WTC11 (cell line): ENCODE measurements at regions not wholly inside any gene's neighbourhood (a gene's known extent, or its start where the extent isn't known, plus 50 kb on each side); places are given as distances from the start of the nearest gene placed in this dataset.

ENCODE experiments used
- ATAC-seq: fragments of 200-7000 bp; cut with Tn5 transposase; 2 replicates; pipeline ENCODE4 v1.10.0; 2021; ENCODE audit warnings: mild to moderate bottlenecking, moderate library complexity
- CTCF ChIA-PET: fragments of 300-600 bp; sonication (Branson Sonifier 250); formaldehyde crosslinking; loops from one replicate; lab custom pipeline; 2021; ENCODE audit warnings: antibody characterized with exemption; lab: Charles Lee
- POLR2A ChIA-PET: fragments of 350-600 bp; sonication (Branson Sonifier 250); formaldehyde crosslinking; loops from one replicate; lab custom pipeline; 2021; ENCODE audit warnings: antibody characterized with exemption; lab: Charles Lee
- DNase-seq: peaks from one replicate; pipeline ENCODE4 v3.0.0; 2021; ENCODE audit warnings: low spot score
- H3K27ac Mint-ChIP-seq: 2 replicates; pipeline ENCODE4 v1.8.0; 2021; ENCODE audit warnings: mixed read lengths
- H3K27me3 Mint-ChIP-seq: 2 replicates; pipeline ENCODE4 v1.8.0; 2021; ENCODE audit warnings: low read depth, mild to moderate bottlenecking, moderate library complexity, mixed read lengths
- H3K36me3 Mint-ChIP-seq: 2 replicates; pipeline ENCODE4 v1.8.0; 2021; ENCODE audit warnings: mixed read lengths
- H3K4me1 Mint-ChIP-seq: 2 replicates; pipeline ENCODE4 v1.8.0; 2022; ENCODE audit warnings: mixed read lengths
- H3K4me3 Mint-ChIP-seq: 2 replicates; pipeline ENCODE4 v1.8.0; 2021; ENCODE audit warnings: mild to moderate bottlenecking, moderate library complexity, mixed read lengths
- H3K9me3 Mint-ChIP-seq: 2 replicates; pipeline ENCODE4 v1.8.0; 2021; ENCODE audit warnings: mixed read lengths
- ATF1 ChIP-seq: sonication (generic); formaldehyde crosslinking; IDR thresholded peaks from 2 replicates; pipeline ENCODE4 v1.8.1; 2023; ENCODE audit warnings: mild to moderate bottlenecking, moderate library complexity, missing genetic modification reagents
- CREM ChIP-seq: sonication (generic); formaldehyde crosslinking; IDR thresholded peaks from 2 replicates; pipeline ENCODE4 v1.8.1; 2022; ENCODE audit warnings: mild to moderate bottlenecking, missing genetic modification reagents, moderate library complexity
- EMX1 ChIP-seq: fragments of 250-450 bp; sonication (Bioruptor Pico); IDR thresholded peaks from 2 replicates; pipeline ENCODE4 v1.8.0; 2021; ENCODE audit warnings: mild to moderate bottlenecking
- GABPB1 ChIP-seq: sonication (generic); formaldehyde crosslinking; IDR thresholded peaks from 2 replicates; pipeline ENCODE4 v1.8.1; 2023; ENCODE audit warnings: mild to moderate bottlenecking, missing genetic modification reagents
- GTF2I ChIP-seq: fragments of 250-450 bp; sonication (Bioruptor Pico); conservative IDR thresholded peaks from 2 replicates; pipeline ENCODE4 v1.4.0; 2021; ENCODE audit warnings: mild to moderate bottlenecking
- NR1H2 ChIP-seq: sonication (generic); formaldehyde crosslinking; IDR thresholded peaks from 2 replicates; pipeline ENCODE4 v1.9.0; 2021; ENCODE audit warnings: mild to moderate bottlenecking, moderate library complexity, missing genetic modification reagents
- NR3C1 ChIP-seq: sonication (generic); formaldehyde crosslinking; conservative IDR thresholded peaks from 2 replicates; pipeline ENCODE4 v1.8.1; 2023; ENCODE audit warnings: low read depth, mild to moderate bottlenecking, missing genetic modification reagents
- SMAD4 ChIP-seq: sonication (generic); formaldehyde crosslinking; IDR thresholded peaks from 2 replicates; pipeline ENCODE4 v1.8.0; 2022; ENCODE audit warnings: mild to moderate bottlenecking, missing genetic modification reagents
- SOX15 ChIP-seq: fragments of 250-450 bp; sonication (Bioruptor Pico); IDR thresholded peaks from 2 replicates; pipeline ENCODE4 v1.9.0; 2021; ENCODE audit warnings: mild to moderate bottlenecking
- TCF7 ChIP-seq: sonication (generic); formaldehyde crosslinking; IDR thresholded peaks from 2 replicates; pipeline ENCODE4 v1.8.0; 2022; ENCODE audit warnings: mild to moderate bottlenecking, low read depth, missing genetic modification reagents, moderate library complexity
- TEAD4 ChIP-seq: sonication (generic); formaldehyde crosslinking; IDR thresholded peaks from 2 replicates; pipeline ENCODE4 v1.8.0; 2022; ENCODE audit warnings: mild to moderate bottlenecking, missing genetic modification reagents
- TP53 ChIP-seq: sonication (generic); formaldehyde crosslinking; IDR thresholded peaks from 2 replicates; pipeline ENCODE4 v1.8.1; 2023; ENCODE audit warnings: mild to moderate bottlenecking, missing genetic modification reagents
- ZNF138 ChIP-seq: sonication (generic); formaldehyde crosslinking; conservative IDR thresholded peaks from 2 replicates; pipeline ENCODE4 v1.8.1; 2022; ENCODE audit warnings: mild to moderate bottlenecking, moderate library complexity, missing genetic modification reagents
- ZNF396 ChIP-seq: fragments of 250-450 bp; sonication (Bioruptor Pico); IDR thresholded peaks from 2 replicates; pipeline ENCODE4 v1.8.0; 2021; ENCODE audit warnings: mild to moderate bottlenecking, moderate library complexity, borderline replicate concordance
- TF ChIP-seq, protein P1 (sequence below): fragments of 250-450 bp; sonication (Bioruptor Pico); conservative IDR thresholded peaks from 2 replicates; pipeline ENCODE4 v1.9.0; 2021; ENCODE audit warnings: mild to moderate bottlenecking
- TF ChIP-seq, protein P2 (sequence below): fragments of 250-450 bp; sonication (Bioruptor Pico); IDR thresholded peaks from 2 replicates; pipeline ENCODE4 v1.9.0; 2021; ENCODE audit warnings: mild to moderate bottlenecking
- TF ChIP-seq, protein P3 (sequence below): fragments of 250-450 bp; sonication (Bioruptor Pico); IDR thresholded peaks from 2 replicates; pipeline ENCODE4 v1.9.0; 2021; ENCODE audit warnings: moderate library complexity, mild to moderate bottlenecking, inconsistent platforms, borderline replicate concordance
- TF ChIP-seq, protein P4 (sequence below): sonication (generic); formaldehyde crosslinking; IDR thresholded peaks from 2 replicates; pipeline ENCODE4 v1.8.0; 2023; ENCODE audit warnings: missing genetic modification reagents, mild to moderate bottlenecking, borderline replicate concordance
- TF ChIP-seq, protein P5 (sequence below): sonication (generic); formaldehyde crosslinking; IDR thresholded peaks from 2 replicates; pipeline ENCODE4 v1.8.1; 2023; ENCODE audit warnings: mild to moderate bottlenecking, missing genetic modification reagents
- TF ChIP-seq, protein P6 (sequence below): sonication (generic); formaldehyde crosslinking; IDR thresholded peaks from 2 replicates; pipeline ENCODE4 v1.8.0; 2022; ENCODE audit warnings: mild to moderate bottlenecking, missing genetic modification reagents

DNA sequence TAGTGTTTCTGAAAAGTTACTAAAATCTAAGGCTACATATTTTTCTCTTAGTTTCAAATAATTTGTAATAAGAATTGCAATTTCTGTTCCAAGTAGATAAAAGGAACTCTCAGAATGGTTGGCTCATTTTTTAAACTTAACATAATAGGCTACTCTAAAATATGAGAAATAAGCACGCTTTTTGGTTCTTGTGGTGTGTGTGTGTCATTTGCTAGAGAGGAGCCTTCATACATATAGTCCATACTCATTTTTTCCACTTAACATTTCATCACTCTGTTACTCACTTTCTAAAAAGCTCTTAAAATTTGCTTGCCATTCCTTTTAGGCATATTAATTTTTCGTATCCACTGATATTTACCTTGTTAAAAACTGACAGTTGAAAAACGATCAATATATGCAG is 74.0 kb upstream of the VWDE start:
- H3K4me3 Mint-ChIP-seq = no peak overlapping the region
- DNase-seq (no peak), ATAC-seq (no peak)
- H3K27ac Mint-ChIP-seq = no peak overlapping the region
- POLR2A ChIA-PET = no interaction called here
- peaks cover 11% of the 10 kb centered on the region for H3K4me1 Mint-ChIP-seq
- no peaks in the 10 kb centered on the region for H3K27me3 Mint-ChIP-seq
- TF ChIP-seq, protein P1, sequence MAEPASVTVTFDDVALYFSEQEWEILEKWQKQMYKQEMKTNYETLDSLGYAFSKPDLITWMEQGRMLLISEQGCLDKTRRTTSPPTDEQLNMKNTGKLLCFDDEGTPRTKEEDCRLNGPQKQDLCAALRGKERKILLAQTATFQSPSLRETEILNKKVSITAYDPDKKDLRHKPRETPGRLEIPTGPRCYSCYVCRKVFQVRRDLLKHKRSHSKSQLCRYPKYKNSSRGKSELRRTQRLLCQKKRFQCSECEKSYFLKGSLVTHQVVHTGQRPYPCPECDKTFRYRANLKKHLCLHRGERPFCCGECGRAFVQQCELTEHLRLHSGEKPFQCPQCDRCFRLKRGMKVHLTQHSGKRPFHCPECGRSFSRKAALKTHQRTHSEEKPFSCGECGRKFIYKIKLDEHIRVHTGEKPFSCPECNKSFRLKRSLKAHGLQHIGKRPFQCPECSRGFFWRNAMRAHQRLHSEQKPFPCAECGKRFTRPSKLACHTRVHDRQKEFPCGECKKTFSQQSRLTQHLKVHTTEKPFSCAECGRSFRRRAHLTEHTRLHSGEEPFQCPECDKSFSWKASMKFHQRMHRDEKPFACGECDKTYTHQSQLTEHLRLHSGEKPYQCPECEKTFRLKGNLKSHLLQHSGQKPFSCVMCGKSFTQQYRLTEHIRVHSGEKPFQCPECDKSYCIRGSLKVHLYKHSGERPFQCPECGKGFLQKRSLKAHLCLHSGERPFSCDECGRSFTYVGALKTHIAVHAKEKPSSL (CRISPR knock-in tag) = no peak
- TF ChIP-seq NR1H2 (CRISPR knock-in tag) (no peak), TP53 (no peak), SOX15 (CRISPR knock-in tag) (no peak), ATF1 (CRISPR knock-in tag) (no peak), GABPB1 (CRISPR knock-in tag) (no peak), ZNF138 (CRISPR knock-in tag) (no peak), NR3C1 (CRISPR knock-in tag) (no peak), EMX1 (CRISPR knock-in tag) (no peak), TCF7 (CRISPR knock-in tag) (no peak), SMAD4 (CRISPR knock-in tag) (no peak), ZNF396 (CRISPR knock-in tag) (no peak), GTF2I (CRISPR knock-in tag) (no peak), CREM (CRISPR knock-in tag) (no peak), TEAD4 (CRISPR knock-in tag) (no peak)
- TF ChIP-seq, protein P2, sequence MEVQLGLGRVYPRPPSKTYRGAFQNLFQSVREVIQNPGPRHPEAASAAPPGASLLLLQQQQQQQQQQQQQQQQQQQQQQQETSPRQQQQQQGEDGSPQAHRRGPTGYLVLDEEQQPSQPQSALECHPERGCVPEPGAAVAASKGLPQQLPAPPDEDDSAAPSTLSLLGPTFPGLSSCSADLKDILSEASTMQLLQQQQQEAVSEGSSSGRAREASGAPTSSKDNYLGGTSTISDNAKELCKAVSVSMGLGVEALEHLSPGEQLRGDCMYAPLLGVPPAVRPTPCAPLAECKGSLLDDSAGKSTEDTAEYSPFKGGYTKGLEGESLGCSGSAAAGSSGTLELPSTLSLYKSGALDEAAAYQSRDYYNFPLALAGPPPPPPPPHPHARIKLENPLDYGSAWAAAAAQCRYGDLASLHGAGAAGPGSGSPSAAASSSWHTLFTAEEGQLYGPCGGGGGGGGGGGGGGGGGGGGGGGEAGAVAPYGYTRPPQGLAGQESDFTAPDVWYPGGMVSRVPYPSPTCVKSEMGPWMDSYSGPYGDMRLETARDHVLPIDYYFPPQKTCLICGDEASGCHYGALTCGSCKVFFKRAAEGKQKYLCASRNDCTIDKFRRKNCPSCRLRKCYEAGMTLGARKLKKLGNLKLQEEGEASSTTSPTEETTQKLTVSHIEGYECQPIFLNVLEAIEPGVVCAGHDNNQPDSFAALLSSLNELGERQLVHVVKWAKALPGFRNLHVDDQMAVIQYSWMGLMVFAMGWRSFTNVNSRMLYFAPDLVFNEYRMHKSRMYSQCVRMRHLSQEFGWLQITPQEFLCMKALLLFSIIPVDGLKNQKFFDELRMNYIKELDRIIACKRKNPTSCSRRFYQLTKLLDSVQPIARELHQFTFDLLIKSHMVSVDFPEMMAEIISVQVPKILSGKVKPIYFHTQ = no peak
- TF ChIP-seq, protein P3, sequence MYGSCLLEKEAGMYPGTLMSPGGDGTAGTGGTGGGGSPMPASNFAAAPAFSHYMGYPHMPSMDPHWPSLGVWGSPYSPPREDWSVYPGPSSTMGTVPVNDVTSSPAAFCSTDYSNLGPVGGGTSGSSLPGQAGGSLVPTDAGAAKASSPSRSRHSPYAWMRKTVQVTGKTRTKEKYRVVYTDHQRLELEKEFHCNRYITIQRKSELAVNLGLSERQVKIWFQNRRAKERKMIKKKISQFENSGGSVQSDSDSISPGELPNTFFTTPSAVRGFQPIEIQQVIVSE = no peak
- TF ChIP-seq, protein P4, sequence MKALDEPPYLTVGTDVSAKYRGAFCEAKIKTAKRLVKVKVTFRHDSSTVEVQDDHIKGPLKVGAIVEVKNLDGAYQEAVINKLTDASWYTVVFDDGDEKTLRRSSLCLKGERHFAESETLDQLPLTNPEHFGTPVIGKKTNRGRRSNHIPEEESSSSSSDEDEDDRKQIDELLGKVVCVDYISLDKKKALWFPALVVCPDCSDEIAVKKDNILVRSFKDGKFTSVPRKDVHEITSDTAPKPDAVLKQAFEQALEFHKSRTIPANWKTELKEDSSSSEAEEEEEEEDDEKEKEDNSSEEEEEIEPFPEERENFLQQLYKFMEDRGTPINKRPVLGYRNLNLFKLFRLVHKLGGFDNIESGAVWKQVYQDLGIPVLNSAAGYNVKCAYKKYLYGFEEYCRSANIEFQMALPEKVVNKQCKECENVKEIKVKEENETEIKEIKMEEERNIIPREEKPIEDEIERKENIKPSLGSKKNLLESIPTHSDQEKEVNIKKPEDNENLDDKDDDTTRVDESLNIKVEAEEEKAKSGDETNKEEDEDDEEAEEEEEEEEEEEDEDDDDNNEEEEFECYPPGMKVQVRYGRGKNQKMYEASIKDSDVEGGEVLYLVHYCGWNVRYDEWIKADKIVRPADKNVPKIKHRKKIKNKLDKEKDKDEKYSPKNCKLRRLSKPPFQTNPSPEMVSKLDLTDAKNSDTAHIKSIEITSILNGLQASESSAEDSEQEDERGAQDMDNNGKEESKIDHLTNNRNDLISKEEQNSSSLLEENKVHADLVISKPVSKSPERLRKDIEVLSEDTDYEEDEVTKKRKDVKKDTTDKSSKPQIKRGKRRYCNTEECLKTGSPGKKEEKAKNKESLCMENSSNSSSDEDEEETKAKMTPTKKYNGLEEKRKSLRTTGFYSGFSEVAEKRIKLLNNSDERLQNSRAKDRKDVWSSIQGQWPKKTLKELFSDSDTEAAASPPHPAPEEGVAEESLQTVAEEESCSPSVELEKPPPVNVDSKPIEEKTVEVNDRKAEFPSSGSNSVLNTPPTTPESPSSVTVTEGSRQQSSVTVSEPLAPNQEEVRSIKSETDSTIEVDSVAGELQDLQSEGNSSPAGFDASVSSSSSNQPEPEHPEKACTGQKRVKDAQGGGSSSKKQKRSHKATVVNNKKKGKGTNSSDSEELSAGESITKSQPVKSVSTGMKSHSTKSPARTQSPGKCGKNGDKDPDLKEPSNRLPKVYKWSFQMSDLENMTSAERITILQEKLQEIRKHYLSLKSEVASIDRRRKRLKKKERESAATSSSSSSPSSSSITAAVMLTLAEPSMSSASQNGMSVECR (CRISPR knock-in tag) = no peak
- TF ChIP-seq, protein P5, sequence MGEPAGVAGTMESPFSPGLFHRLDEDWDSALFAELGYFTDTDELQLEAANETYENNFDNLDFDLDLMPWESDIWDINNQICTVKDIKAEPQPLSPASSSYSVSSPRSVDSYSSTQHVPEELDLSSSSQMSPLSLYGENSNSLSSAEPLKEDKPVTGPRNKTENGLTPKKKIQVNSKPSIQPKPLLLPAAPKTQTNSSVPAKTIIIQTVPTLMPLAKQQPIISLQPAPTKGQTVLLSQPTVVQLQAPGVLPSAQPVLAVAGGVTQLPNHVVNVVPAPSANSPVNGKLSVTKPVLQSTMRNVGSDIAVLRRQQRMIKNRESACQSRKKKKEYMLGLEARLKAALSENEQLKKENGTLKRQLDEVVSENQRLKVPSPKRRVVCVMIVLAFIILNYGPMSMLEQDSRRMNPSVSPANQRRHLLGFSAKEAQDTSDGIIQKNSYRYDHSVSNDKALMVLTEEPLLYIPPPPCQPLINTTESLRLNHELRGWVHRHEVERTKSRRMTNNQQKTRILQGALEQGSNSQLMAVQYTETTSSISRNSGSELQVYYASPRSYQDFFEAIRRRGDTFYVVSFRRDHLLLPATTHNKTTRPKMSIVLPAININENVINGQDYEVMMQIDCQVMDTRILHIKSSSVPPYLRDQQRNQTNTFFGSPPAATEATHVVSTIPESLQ (CRISPR knock-in tag) = no peak
- TF ChIP-seq, protein P6, sequence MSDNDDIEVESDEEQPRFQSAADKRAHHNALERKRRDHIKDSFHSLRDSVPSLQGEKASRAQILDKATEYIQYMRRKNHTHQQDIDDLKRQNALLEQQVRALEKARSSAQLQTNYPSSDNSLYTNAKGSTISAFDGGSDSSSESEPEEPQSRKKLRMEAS = no peak
- H3K36me3 Mint-ChIP-seq = no peaks in the 10 kb centered on the region
- H3K9me3 Mint-ChIP-seq = no peaks in the 10 kb centered on the region
- CTCF ChIA-PET = interaction anchor here (1.9 to 6.4 kb wide), 2 partner anchors 12 to 19 kb away, joined by 6 to 39 read pairs; no protein-coding TSS in a partner anchor
